GM18909 (cell line): ENCODE measurements at regions not wholly inside any gene's neighbourhood (a gene's known extent, or its start where the extent isn't known, plus 50 kb on each side); places are given as distances from the start of the nearest gene placed in this dataset.
"Not testable (repeated sequence)": the region's sequence is repeated elsewhere in the genome, so short reads cannot be mapped to it uniquely, and the experiment has no call there.

Experiments used
- ATAC-seq: cut with Tn5 transposase; IDR thresholded peaks from one replicate; pipeline ENCODE4 v1.9.1; 2021; ENCODE audit warnings: mild to moderate bottlenecking; ENCODE audit not compliant: unreplicated experiment, poor library complexity

GRCh38 chr13:105846923-105847322 is 688.5 kb downstream of the EFNB2 start:
- ATAC-seq, result no peak

- no peak for ATAC-seq
Measured at GRCh38 chr13:105841286-105841685, 694.2 kb downstream of the EFNB2 start.

- ATAC-seq, result no peak
Measured at GRCh38 chr13:105838231-105838630, 697.2 kb downstream of the EFNB2 start.

GRCh38 chr13:105837295-105837694 is 698.2 kb downstream of the EFNB2 start:
- not testable (repeated sequence) for ATAC-seq

GRCh38 chr13:105830821-105831220 is 704.6 kb downstream of the EFNB2 start:
- ATAC-seq, result no peak

- ATAC-seq, result no peak
Measured at GRCh38 chr13:105827111-105827809, 708.2 kb downstream of the EFNB2 start.

- no peak for ATAC-seq
Measured at GRCh38 chr13:105825071-105825470, 710.4 kb downstream of the EFNB2 start.

GRCh38 chr13:105821337-105821736 is 714.1 kb downstream of the EFNB2 start:
- no peak for ATAC-seq

- ATAC-seq, result no peak
Measured at GRCh38 chr13:105820415-105820814, 715.0 kb downstream of the EFNB2 start.

GRCh38 chr13:105817498-105817897 is 718.0 kb downstream of the EFNB2 start:
- no peak for ATAC-seq

- no peak for ATAC-seq
Measured at GRCh38 chr13:105816994-105817393, 718.5 kb downstream of the EFNB2 start.

- no peak for ATAC-seq
Measured at GRCh38 chr13:105814902-105815250, 720.6 kb downstream of the EFNB2 start.

GRCh38 chr13:105814219-105814901 is 721.1 kb downstream of the EFNB2 start:
- ATAC-seq, result no peak

GRCh38 chr13:105806628-105806920 is 728.9 kb downstream of the EFNB2 start:
- no peak for ATAC-seq

GRCh38 chr13:105805892-105806627 is 729.4 kb downstream of the EFNB2 start:
- no peak for ATAC-seq

GRCh38 chr13:105804561-105805190 is 730.8 kb downstream of the EFNB2 start:
- no peak for ATAC-seq

- no peak for ATAC-seq
Measured at GRCh38 chr13:105799155-105799554, 736.3 kb downstream of the EFNB2 start.

- no peak for ATAC-seq
Measured at GRCh38 chr13:105798541-105798940, 736.9 kb downstream of the EFNB2 start.

- ATAC-seq, result no peak
Measured at GRCh38 chr13:105796081-105796480, 739.4 kb downstream of the EFNB2 start.

- no peak for ATAC-seq
Measured at GRCh38 chr13:105790923-105791322, 744.5 kb downstream of the EFNB2 start.

GRCh38 chr13:105788530-105788929 is 746.9 kb downstream of the EFNB2 start:
- ATAC-seq, result no peak
